ENCODE measurements at regions not wholly inside any gene's neighbourhood (a gene's known extent, or its start where the extent isn't known, plus 50 kb on each side); places are given as distances from the start of the nearest gene placed in this dataset.

GRCh38 chr14:95815226-95815690 lies 61.4 kb upstream of the TUNAR start:
- H3K27ac ChIP-seq (ENCODE audit: low read depth in 1 of 2, low read length in 2 of 2) = no peak overlapping the region
- TF ChIP-seq RXRA (IDR thresholded peaks at IDR 0.05) = no peak
- TF ChIP-seq JUND (IDR thresholded peaks at IDR 0.05) = no peak
- TF ChIP-seq ZBTB33 (IDR thresholded peaks at IDR 0.05) = no peak
- TF ChIP-seq TAF1 (conservative IDR thresholded peaks at IDR 0.05) = no peak
- TF ChIP-seq FOXA1 (IDR thresholded peaks at IDR 0.05) = no peak
- no peak for TF ChIP-seq YY1 (IDR thresholded peaks at IDR 0.05)
- TF ChIP-seq NR2F2 (IDR thresholded peaks at IDR 0.05) = no peak
- TF ChIP-seq SP1 (IDR thresholded peaks at IDR 0.05) = no peak
- no peak for TF ChIP-seq EGR1 (IDR thresholded peaks at IDR 0.05; ENCODE audit: low read depth in 2 of 2)
- no peak for TF ChIP-seq FOXA2 (IDR thresholded peaks at IDR 0.05)
- TF ChIP-seq HNF4A (conservative IDR thresholded peaks at IDR 0.05) = no peak
- no peak for TF ChIP-seq CTCF (IDR thresholded peaks at IDR 0.05; ENCODE audit: low read depth, low read length, missing input control)
- TF ChIP-seq HNF4G (IDR thresholded peaks at IDR 0.05) = no peak
- no peak for TF ChIP-seq REST (IDR thresholded peaks at IDR 0.05)
- no peak for TF ChIP-seq GABPA (IDR thresholded peaks at IDR 0.05 in 1 of 2, conservative IDR thresholded peaks at IDR 0.05 in 1 of 2)
- no peak for TF ChIP-seq MAX (IDR thresholded peaks at IDR 0.05)
- TF ChIP-seq ATF3 (IDR thresholded peaks at IDR 0.05) = no peak
- peaks cover 0 to 8% (median 4%) of the 10 kb centered on the region in 4 donors for H3K27me3 ChIP-seq (ENCODE audit: control insufficient read depth in 4 of 4, insufficient read depth in 4 of 4, low read length in 3 of 4)

More at GRCh38 chr14:95815226-95815690, 61.4 kb upstream of the TUNAR start:
- DNase-seq (ENCODE audit: low spot score) = no peak
- no peak overlapping the region for H3K4me3 ChIP-seq (ENCODE audit: low read depth in 1 of 3, low read length in 3 of 3)
- H3K9me3 ChIP-seq (ENCODE audit: control insufficient read depth in 4 of 4, low read length in 3 of 4) = no peaks in the 10 kb centered on the region
- H3K4me1 ChIP-seq (ENCODE audit: control insufficient read depth in 4 of 4, insufficient read depth in 4 of 4, low read length in 3 of 4) = no peaks in the 10 kb centered on the region
- H3K36me3 ChIP-seq (ENCODE audit: control insufficient read depth in 4 of 4, insufficient read depth in 3 of 4, low read depth in 1 of 4, low read length in 3 of 4) = no peaks in the 10 kb centered on the region
- WGBS = 38% methylated on average over 11 of the region's 11 CpGs
- H3K9ac ChIP-seq (ENCODE audit: low read depth in 1 of 2, low read length in 2 of 2) = no peak overlapping the region

All from liver (tissue), 8 donors.